B cell (primary cell): ENCODE measurements at regions not wholly inside any gene's neighbourhood (a gene's known extent, or its start where the extent isn't known, plus 50 kb on each side); places are given as distances from the start of the nearest gene placed in this dataset.

Source experiments
- CTCF ChIP-seq: fragments of 200-600 bp; IDR thresholded peaks from one replicate; pipeline ENCODE4 v1.8.0; 2022; ENCODE audit warnings: antibody characterized with exemption, mild to moderate bottlenecking
- EZH2 ChIP-seq: IDR thresholded peaks from 2 replicates; pipeline ENCODE4 v1.6.1; 2012; ENCODE audit warnings: borderline replicate concordance, low read depth, mild to moderate bottlenecking, moderate library complexity, low read length; ENCODE audit not compliant: insufficient read depth, poor library complexity, severe bottlenecking

DNA sequence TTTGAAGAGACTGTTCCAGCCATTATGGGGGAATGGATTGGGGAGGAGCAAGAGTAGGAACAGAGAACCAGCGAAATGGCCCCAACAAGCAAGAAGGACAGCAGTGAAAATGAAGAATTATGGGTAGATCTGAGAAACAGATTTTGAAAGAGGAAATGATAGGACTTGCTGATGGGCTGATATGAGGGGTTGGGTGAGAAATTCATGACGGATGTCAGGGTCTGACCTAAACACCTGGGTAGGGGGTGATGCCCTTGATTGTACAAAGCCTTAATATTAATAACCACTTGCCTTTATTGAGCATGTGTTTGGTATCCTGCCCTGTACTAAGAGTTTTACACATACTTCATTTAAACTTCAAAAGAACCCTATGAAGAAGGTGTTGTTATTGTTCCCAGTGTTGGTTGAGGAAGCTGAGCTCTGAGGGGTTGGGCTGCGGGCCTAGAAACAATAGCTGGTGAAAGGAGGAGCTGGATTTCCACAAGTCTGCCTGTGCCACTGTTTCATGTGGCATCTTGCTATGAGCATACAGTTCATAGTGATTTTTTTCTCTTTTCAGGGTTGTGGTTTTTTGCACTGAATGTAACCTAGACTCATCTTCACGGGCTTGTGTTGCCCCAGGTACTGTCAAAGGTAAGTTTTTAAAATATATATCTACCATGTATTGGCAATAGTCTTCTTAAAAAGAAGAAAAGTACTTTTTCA lies 61.1 kb upstream of the TNRC6B start:
- TF ChIP-seq CTCF (no peak), EZH2 (no peak)
